SKM-1 treated with dmso at 0.1 percent for 144 hours (cell line): ENCODE measurements at regions not wholly inside any gene's neighbourhood (a gene's known extent, or its start where the extent isn't known, plus 50 kb on each side); places are given as distances from the start of the nearest gene placed in this dataset.

Experiments used
- DNase-seq: peaks from one replicate; lab custom pipeline; 2025; ENCODE audit not compliant: unreplicated experiment; lab: John Stamatoyannopoulos, UW

GRCh38 chr5:27437594-27438200 lies 399.3 kb upstream of the CDH9 start:
- no peak for DNase-seq

GRCh38 chr5:27434335-27434734 lies 395.9 kb upstream of the CDH9 start:
- DNase-seq = no peak

- no peak for DNase-seq
These were observed 375.7 kb upstream of the CDH9 start for GRCh38 chr5:27414099-27414498.

- DNase-seq = no peak
These were observed 374.0 kb upstream of the CDH9 start for GRCh38 chr5:27412384-27412783.

GRCh38 chr5:27406020-27406419 lies 367.6 kb upstream of the CDH9 start:
- DNase-seq = no peak

GRCh38 chr5:27403243-27403882 lies 365.0 kb upstream of the CDH9 start:
- DNase-seq = no peak

- DNase-seq = no peak
These were observed 364.4 kb upstream of the CDH9 start for GRCh38 chr5:27402828-27403227.

- no peak for DNase-seq
These were observed 358.6 kb upstream of the CDH9 start for GRCh38 chr5:27396998-27397397.

- DNase-seq = no peak
These were observed 354.3 kb upstream of the CDH9 start for GRCh38 chr5:27392716-27393115.

GRCh38 chr5:27389696-27390095 lies 351.3 kb upstream of the CDH9 start:
- DNase-seq = no peak

- no peak for DNase-seq
These were observed 350.4 kb upstream of the CDH9 start for GRCh38 chr5:27388755-27389154.

- no peak for DNase-seq
These were observed 349.2 kb upstream of the CDH9 start for GRCh38 chr5:27387535-27388073.

GRCh38 chr5:27381686-27382085 lies 343.3 kb upstream of the CDH9 start:
- no peak for DNase-seq

- no peak for DNase-seq
These were observed 339.2 kb upstream of the CDH9 start for GRCh38 chr5:27377626-27378025.

- DNase-seq = no peak
These were observed 315.6 kb upstream of the CDH9 start for GRCh38 chr5:27353970-27354369.

- DNase-seq = no peak
These were observed 315.2 kb upstream of the CDH9 start for GRCh38 chr5:27353540-27353939.

- no peak for DNase-seq
These were observed 303.0 kb upstream of the CDH9 start for GRCh38 chr5:27341342-27341741.

GRCh38 chr5:27336817-27337216 lies 298.4 kb upstream of the CDH9 start:
- no peak for DNase-seq

- DNase-seq = no peak
These were observed 290.1 kb upstream of the CDH9 start for GRCh38 chr5:27328480-27328879.

- DNase-seq = no peak
These were observed 287.1 kb upstream of the CDH9 start for GRCh38 chr5:27325513-27325912.

GRCh38 chr5:27318701-27319100 lies 280.3 kb upstream of the CDH9 start:
- DNase-seq = no peak

GRCh38 chr5:27316271-27316650 lies 277.9 kb upstream of the CDH9 start:
- no peak for DNase-seq
